Testis (tissue), 2 donors: ENCODE measurements at regions not wholly inside any gene's neighbourhood (a gene's known extent, or its start where the extent isn't known, plus 50 kb on each side); places are given as distances from the start of the nearest gene placed in this dataset.

Experiments
- CTCF ChIP-seq, 3 experiments: fragments of 450-650 bp in 2 of 3; fragments of 200-600 bp in 1 of 3; sonication (generic) in 1 of 3; IDR thresholded peaks; one replicate each; pipeline ENCODE4 v1.5.1; 2016 to 2019; ENCODE audit warnings: antibody characterized with exemption in 3 of 3, mild to moderate bottlenecking in 2 of 3, moderate library complexity in 1 of 3
- POLR2A ChIP-seq: fragments of 450-650 bp; IDR thresholded peaks from one replicate; pipeline ENCODE4 v1.6.1; 2017; ENCODE audit warnings: antibody characterized with exemption, mild to moderate bottlenecking, moderate library complexity

DNA sequence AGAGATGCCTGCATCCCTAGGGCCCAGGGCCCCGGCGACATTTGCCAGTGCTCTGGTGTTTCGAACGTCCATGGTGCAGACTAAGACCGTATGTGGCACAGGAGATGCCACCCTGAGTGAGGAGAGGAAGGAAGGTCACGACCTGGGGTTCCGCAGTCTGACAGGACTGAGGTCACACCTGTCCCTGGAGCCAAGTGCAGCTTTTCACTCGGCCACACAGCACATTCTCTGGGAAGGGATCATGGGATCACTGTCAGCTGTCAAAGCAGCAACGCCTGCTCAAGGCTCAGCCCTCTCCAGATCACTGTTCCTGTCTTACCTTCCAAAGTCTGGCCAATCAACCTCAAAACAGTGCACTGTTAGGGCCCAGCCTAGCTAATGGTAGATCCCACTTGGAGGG, 243.6 kb downstream of the SIPA1L2 start:
- TF ChIP-seq CTCF (IDR thresholded peaks at IDR 0.05) (no peak), POLR2A (no peak)
